Dermis blood vessel endothelial cell (primary cell): ENCODE measurements at regions not wholly inside any gene's neighbourhood (a gene's known extent, or its start where the extent isn't known, plus 50 kb on each side); places are given as distances from the start of the nearest gene placed in this dataset.
"Not testable (repeated sequence)": the region's sequence is repeated elsewhere in the genome, so short reads cannot be mapped to it uniquely, and the experiment has no call there.

Source experiments
- DNase-seq: peaks from one replicate; pipeline ENCODE4 v3.0.0; 2010

- DNase-seq = no peak
Measured at GRCh38 chr18:38688416-38688815, 1122.8 kb upstream of the CELF4 start.

GRCh38 chr18:38670486-38670885 is 1104.9 kb upstream of the CELF4 start:
- no peak for DNase-seq

GRCh38 chr18:38664929-38665328 is 1099.3 kb upstream of the CELF4 start:
- no peak for DNase-seq

GRCh38 chr18:38663682-38664081 is 1098.1 kb upstream of the CELF4 start:
- no peak for DNase-seq

GRCh38 chr18:38663270-38663669 is 1097.7 kb upstream of the CELF4 start:
- no peak for DNase-seq

- DNase-seq = no peak
Measured at GRCh38 chr18:38654946-38655345, 1089.3 kb upstream of the CELF4 start.

- no peak for DNase-seq
Measured at GRCh38 chr18:38651736-38652135, 1086.1 kb upstream of the CELF4 start.

- no peak for DNase-seq
Measured at GRCh38 chr18:38648179-38648578, 1082.6 kb upstream of the CELF4 start.

- DNase-seq = no peak
Measured at GRCh38 chr18:38646296-38646695, 1080.7 kb upstream of the CELF4 start.

- DNase-seq = no peak
Measured at GRCh38 chr18:38644875-38645641, 1079.5 kb upstream of the CELF4 start.

GRCh38 chr18:38642711-38643110 is 1077.1 kb upstream of the CELF4 start:
- DNase-seq = no peak

- DNase-seq = not testable (repeated sequence)
Measured at GRCh38 chr18:38639700-38640099, 1074.1 kb upstream of the CELF4 start.

GRCh38 chr18:38635709-38636430 is 1070.3 kb upstream of the CELF4 start:
- DNase-seq = no peak

GRCh38 chr18:38634117-38634516 is 1068.5 kb upstream of the CELF4 start:
- DNase-seq = no peak

- no peak for DNase-seq
Measured at GRCh38 chr18:38633333-38633732, 1067.7 kb upstream of the CELF4 start.

- DNase-seq = peak; percentile 2
Measured at GRCh38 chr18:38619129-38619528, 1053.5 kb upstream of the CELF4 start.

- DNase-seq = no peak
Measured at GRCh38 chr18:38616306-38616705, 1050.7 kb upstream of the CELF4 start.

GRCh38 chr18:38612904-38613303 is 1047.3 kb upstream of the CELF4 start:
- no peak for DNase-seq

GRCh38 chr18:38611036-38611964 is 1045.7 kb upstream of the CELF4 start:
- no peak for DNase-seq

- DNase-seq = no peak
Measured at GRCh38 chr18:38606841-38607240, 1041.2 kb upstream of the CELF4 start.

- no peak for DNase-seq
Measured at GRCh38 chr18:38602341-38602740, 1036.7 kb upstream of the CELF4 start.

- no peak for DNase-seq
Measured at GRCh38 chr18:38587571-38587970, 1022.0 kb upstream of the CELF4 start.

GRCh38 chr18:38586327-38586726 is 1020.7 kb upstream of the CELF4 start:
- DNase-seq = no peak
